ENCODE measurements at regions not wholly inside any gene's neighbourhood (a gene's known extent, or its start where the extent isn't known, plus 50 kb on each side); places are given as distances from the start of the nearest gene placed in this dataset.
"Not testable (repeated sequence)": the region's sequence is repeated elsewhere in the genome, so short reads cannot be mapped to it uniquely, and the experiment has no call there.

DNA sequence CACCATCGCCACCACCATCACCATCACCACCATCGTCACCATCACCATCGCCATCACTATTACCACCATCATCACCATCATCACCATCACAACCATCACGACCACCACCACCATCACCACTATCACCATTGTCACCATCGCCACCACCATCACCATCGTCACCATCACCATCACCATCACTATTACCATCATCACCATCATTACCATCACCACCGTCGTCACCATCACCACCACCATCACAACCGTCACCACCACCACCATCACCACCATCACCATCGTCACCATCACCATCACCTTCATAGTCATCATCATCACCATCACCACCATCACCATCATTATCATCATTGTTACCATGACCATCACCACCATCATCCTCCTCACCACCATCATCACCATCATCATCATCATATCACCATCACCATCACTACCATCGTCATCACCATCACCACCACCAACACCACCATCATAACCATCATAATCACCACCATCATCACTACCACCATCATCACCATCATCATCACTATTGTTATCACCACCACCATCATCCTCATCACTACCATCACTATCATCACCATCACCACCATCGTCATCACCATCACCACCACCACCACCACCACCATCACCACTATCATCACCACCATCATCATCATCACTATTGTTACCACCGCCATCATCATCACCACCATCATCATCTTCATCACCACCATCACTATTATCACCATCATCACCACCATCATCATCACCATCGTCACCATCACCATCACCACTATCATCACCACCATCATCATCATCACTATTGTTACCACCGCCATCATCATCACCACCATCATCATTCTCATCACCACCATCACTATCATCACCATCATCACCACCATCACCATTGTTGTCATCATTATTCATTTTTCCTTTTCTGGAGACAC lies 51.5 kb upstream of the ZNF469 start:
- WGBS, result 98% methylated on average over 15 of the region's 15 CpGs
- Histone ChIP-seq H3K4me1 (ENCODE audit: insufficient read depth) (no peaks in the 10 kb centered on the region), H3K27ac (ENCODE audit: low read depth) (no peak overlapping the region), H3K4me3 (ENCODE audit: low read depth, low read length) (no peak overlapping the region), H3K36me3 (ENCODE audit: insufficient read depth) (no peaks in the 10 kb centered on the region)
- no peak for DNase-seq (ENCODE audit: extremely low spot score)

- DNase-seq (ENCODE audit: extremely low spot score), result no peak
- WGBS, result 45% methylated on average over 23 of the region's 23 CpGs
- no peaks in the 10 kb centered on the region for H3K4me1 ChIP-seq (ENCODE audit: insufficient read depth)
- no peak overlapping the region for H3K4me3 ChIP-seq (ENCODE audit: low read depth, low read length)
- no peaks in the 10 kb centered on the region for H3K36me3 ChIP-seq (ENCODE audit: insufficient read depth)
- no peak overlapping the region for H3K27ac ChIP-seq (ENCODE audit: low read depth)
Measured at GRCh38 chr16:88331989-88332920, 50.5 kb upstream of the ZNF469 start.

DNA sequence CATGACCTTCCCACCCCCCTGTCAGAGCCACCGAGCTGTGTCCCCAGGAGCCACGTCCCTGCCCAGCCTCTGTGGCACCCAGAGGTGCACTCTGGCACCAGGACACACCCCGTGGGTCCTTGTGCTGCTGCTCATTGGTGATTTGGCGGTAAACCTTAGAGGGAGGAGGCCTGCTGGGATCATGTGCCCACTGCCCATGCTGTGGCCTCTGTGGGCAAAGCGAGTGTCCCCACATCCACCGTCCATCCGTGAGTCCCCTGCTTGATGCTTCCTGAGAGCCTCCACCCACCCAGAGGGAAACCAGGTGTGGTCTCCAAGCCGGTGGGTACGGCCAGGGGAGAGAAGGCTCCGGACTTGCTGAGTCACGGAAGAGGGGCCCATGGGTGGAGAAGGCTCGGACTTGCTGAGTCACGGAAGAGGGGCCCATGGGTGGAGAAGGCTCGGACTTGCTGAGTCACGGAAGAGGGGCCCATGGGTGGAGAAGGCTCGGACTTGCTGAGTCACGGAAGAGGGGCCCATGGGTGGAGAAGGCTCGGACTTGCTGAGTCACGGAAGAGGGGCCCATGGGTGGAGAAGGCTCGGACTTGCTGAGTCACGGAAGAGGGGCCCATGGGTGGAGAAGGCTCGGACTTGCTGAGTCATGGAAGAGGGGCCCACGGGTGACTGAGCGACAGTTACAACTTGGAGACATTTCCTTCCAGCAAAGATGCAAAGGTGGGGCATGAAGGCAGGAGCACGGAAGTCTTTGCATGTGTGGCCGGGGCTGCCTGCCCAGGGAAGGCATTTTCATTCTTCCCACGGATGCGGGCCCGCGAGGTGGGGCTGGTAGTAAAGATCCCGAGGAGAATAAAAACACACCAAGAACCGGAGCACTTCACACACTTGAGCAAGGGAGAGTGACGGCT lies 49.6 kb upstream of the ZNF469 start:
- H3K4me3 ChIP-seq (ENCODE audit: low read depth, low read length); H3K4me1 ChIP-seq (ENCODE audit: insufficient read depth); H3K36me3 ChIP-seq (ENCODE audit: insufficient read depth); DNase-seq (ENCODE audit: extremely low spot score); H3K27ac ChIP-seq (ENCODE audit: low read depth): not testable (repeated sequence)
- WGBS, result 66% methylated on average over 26 of the region's 33 CpGs

Data from urinary bladder (tissue), 3 donors.